H9 (cell line): ENCODE measurements at regions not wholly inside any gene's neighbourhood (a gene's known extent, or its start where the extent isn't known, plus 50 kb on each side); places are given as distances from the start of the nearest gene placed in this dataset.
A peak's percentile ranks its signal among the peaks of the same experiment; 100 is the strongest.

ENCODE experiments used
- DNase-seq: peaks from one replicate; pipeline ENCODE4 v3.0.0-alpha.2; 2017
- H2AFZ ChIP-seq: one replicate; pipeline ENCODE4 v1.6.1; 2013; ENCODE audit warnings: mild to moderate bottlenecking, low read length, control low read depth, moderate library complexity
- H2AK5ac ChIP-seq: 2 replicates; pipeline ENCODE4 v1.6.1; 2013; ENCODE audit warnings: low read length, control low read depth, mixed read lengths; ENCODE audit not compliant: insufficient read length
- H2BK120ac ChIP-seq: one replicate; pipeline ENCODE4 v1.6.1; 2013; ENCODE audit warnings: low read depth, mild to moderate bottlenecking, low read length, control low read depth, inconsistent platforms; ENCODE audit not compliant: poor library complexity, severe bottlenecking
- H2BK12ac ChIP-seq: 2 replicates; pipeline ENCODE4 v1.6.1; 2013; ENCODE audit warnings: low read length, control low read depth, mixed read lengths, low read depth; ENCODE audit not compliant: insufficient read length
- H2BK15ac ChIP-seq: 2 replicates; pipeline ENCODE4 v1.6.1; 2013; ENCODE audit warnings: low read depth, low read length, control low read depth
- H2BK20ac ChIP-seq: one replicate; pipeline ENCODE4 v1.6.1; 2013; ENCODE audit warnings: low read depth, mild to moderate bottlenecking, low read length, control low read depth, inconsistent platforms; ENCODE audit not compliant: poor library complexity, severe bottlenecking
- H2BK5ac ChIP-seq: 2 replicates; pipeline ENCODE4 v1.6.1; 2013; ENCODE audit warnings: low read length, control low read depth, mixed read lengths; ENCODE audit not compliant: insufficient read length
- H3K14ac ChIP-seq: 2 replicates; pipeline ENCODE4 v1.6.1; 2013; ENCODE audit warnings: low read length, control low read depth; ENCODE audit not compliant: insufficient read depth
- H3K18ac ChIP-seq: 2 replicates; pipeline ENCODE4 v1.6.1; 2013; ENCODE audit warnings: low read depth, mild to moderate bottlenecking, mixed read lengths, low read length, control low read depth; ENCODE audit not compliant: insufficient read length
- H3K23ac ChIP-seq: 2 replicates; pipeline ENCODE4 v1.6.1; 2013; ENCODE audit warnings: low read length, control low read depth, mixed read lengths, low read depth; ENCODE audit not compliant: insufficient read length
- H3K23me2 ChIP-seq: 2 replicates; pipeline ENCODE4 v1.6.1; 2013; ENCODE audit warnings: low read depth, mild to moderate bottlenecking, mixed read lengths, low read length, control low read depth; ENCODE audit not compliant: insufficient read length, poor library complexity, severe bottlenecking
- H3K27ac ChIP-seq: 2 replicates; pipeline ENCODE4 v1.5.1; 2013; ENCODE audit warnings: low read length, control low read depth, mixed read lengths, low read depth; ENCODE audit not compliant: insufficient read length
- H3K27me3 ChIP-seq: 2 replicates; pipeline ENCODE4 v1.6.1; 2013; ENCODE audit warnings: low read length, control low read depth, inconsistent platforms; ENCODE audit not compliant: insufficient read depth
- H3K4ac ChIP-seq: 2 replicates; pipeline ENCODE4 v1.6.1; 2013; ENCODE audit warnings: low read depth, mild to moderate bottlenecking, control low read depth, inconsistent platforms, low read length, moderate library complexity
- H3K4me1 ChIP-seq: 2 replicates; pipeline ENCODE4 v1.6.1; 2013; ENCODE audit warnings: low read length, control low read depth, inconsistent platforms; ENCODE audit not compliant: insufficient read depth
- H3K4me2 ChIP-seq: 2 replicates; pipeline ENCODE4 v1.6.1; 2013; ENCODE audit warnings: low read length, control low read depth, mixed read lengths; ENCODE audit not compliant: insufficient read length, insufficient read depth
- H3K56ac ChIP-seq: 2 replicates; pipeline ENCODE4 v1.6.1; 2013; ENCODE audit warnings: low read depth, mild to moderate bottlenecking, mixed read lengths, low read length, control low read depth; ENCODE audit not compliant: insufficient read length
- H3K79me1 ChIP-seq: 2 replicates; pipeline ENCODE4 v1.6.1; 2013; ENCODE audit warnings: low read depth, mild to moderate bottlenecking, moderate library complexity, low read length, control low read depth, inconsistent platforms; ENCODE audit not compliant: insufficient read depth, poor library complexity, severe bottlenecking
- H3K79me2 ChIP-seq: 2 replicates; pipeline ENCODE4 v1.6.1; 2013; ENCODE audit warnings: low read length, control low read depth, inconsistent platforms; ENCODE audit not compliant: insufficient read depth
- H3K9ac ChIP-seq: 2 replicates; pipeline ENCODE4 v1.6.1; 2013; ENCODE audit warnings: low read length, control low read depth, mixed read lengths; ENCODE audit not compliant: insufficient read length; ENCODE audit errors: extremely low read depth
- H3K9me3 ChIP-seq: one replicate; pipeline ENCODE4 v1.6.1; 2013; ENCODE audit warnings: low read depth, low read length, inconsistent platforms; ENCODE audit not compliant: control insufficient read depth
- H3T11ph ChIP-seq: one replicate; pipeline ENCODE4 v1.6.1; 2013; ENCODE audit warnings: mild to moderate bottlenecking, low read length, control low read depth, inconsistent platforms
- H4K20me1 ChIP-seq: one replicate; pipeline ENCODE4 v1.6.1; 2013; ENCODE audit not compliant: control insufficient read depth, insufficient read length, insufficient read depth
- H4K5ac ChIP-seq: 2 replicates; pipeline ENCODE4 v1.6.1; 2013; ENCODE audit warnings: low read depth, mild to moderate bottlenecking, mixed read lengths, low read length, control low read depth; ENCODE audit not compliant: insufficient read length
- H4K8ac ChIP-seq: replicated peaks from 2 replicates; pipeline ENCODE4 v1.6.1; 2013; ENCODE audit warnings: low read length, control low read depth, mixed read lengths, low read depth; ENCODE audit not compliant: insufficient read length
- H4K91ac ChIP-seq: 2 replicates; pipeline ENCODE4 v1.6.1; 2013; ENCODE audit warnings: low read depth, mild to moderate bottlenecking, moderate library complexity, mixed read lengths, low read length, control low read depth; ENCODE audit not compliant: insufficient read length
- H3K27ac Mint-ChIP-seq, 3 experiments: 2 replicates in 2 of 3; 3 replicates in 1 of 3; pipeline ENCODE4 v1.8.0; 2020 to 2021; ENCODE audit warnings: mixed read lengths in 3 of 3, mild to moderate bottlenecking in 1 of 3, moderate library complexity in 1 of 3
- H3K27me3 Mint-ChIP-seq: 2 replicates; pipeline ENCODE4 v1.8.0; 2021; ENCODE audit warnings: low read depth, mild to moderate bottlenecking, moderate library complexity, mixed read lengths
- H3K36me3 Mint-ChIP-seq, 3 experiments: 2 replicates in 2 of 3; 3 replicates in 1 of 3; pipeline ENCODE4 v1.8.0; 2020 to 2021; ENCODE audit warnings: low read depth in 3 of 3, mixed read lengths in 3 of 3; ENCODE audit not compliant: insufficient read depth in 1 of 3
- H3K4me1 Mint-ChIP-seq, 2 experiments: 2 replicates each; pipeline ENCODE4 v1.8.0; 2020; ENCODE audit warnings: mixed read lengths in 2 of 2
- H3K4me3 Mint-ChIP-seq, 2 experiments: 2 replicates in 1 of 2; 3 replicates in 1 of 2; pipeline ENCODE4 v1.8.0; 2020 to 2021; ENCODE audit warnings: mild to moderate bottlenecking in 2 of 2, mixed read lengths in 2 of 2, moderate library complexity in 1 of 2
- H3K9me3 Mint-ChIP-seq, 2 experiments: 2 replicates in 1 of 2; 3 replicates in 1 of 2; pipeline ENCODE4 v1.8.0; 2020; ENCODE audit warnings: mild to moderate bottlenecking in 2 of 2, mixed read lengths in 2 of 2, moderate library complexity in 1 of 2
- CTCF ChIP-seq: fragments of 200-600 bp; sonication (generic); conservative IDR thresholded peaks from 3 replicates; pipeline ENCODE4 v1.8.0; 2021; ENCODE audit warnings: antibody characterized with exemption, mild to moderate bottlenecking
- WGBS: extraction: QIAGEN DNeasy Blood & Tissue Kit; methylation state at CpG from one replicate; pipeline ENCODE4 v1.1.7; 2013; ENCODE audit warnings: missing lambda C conversion rate, low lambda C conversion rate, mixed read lengths; ENCODE audit not compliant: insufficient read length; ENCODE audit errors: extremely low coverage; 5-methylcytosine and 5-hydroxymethylcytosine counted together

- Histone ChIP-seq H3K79me1 (no peaks in the 10 kb centered on the region), H2BK120ac (no peak overlapping the region), H4K91ac (no peak overlapping the region), H2BK20ac (no peak overlapping the region), H3K4me2 (no peak overlapping the region), H3K18ac (no peak overlapping the region), H4K20me1 (no peaks in the 10 kb centered on the region), H3K4ac (no peak overlapping the region), H3K23me2 (no peaks in the 10 kb centered on the region), H3K4me1 (peaks cover 2% of the 10 kb centered on the region; the same call in 1 of the 2 replicates), H3K56ac (no peak overlapping the region), H3K27ac (no peak overlapping the region), H4K8ac (no peak overlapping the region), H2BK12ac (no peak overlapping the region), H3K23ac (no peak overlapping the region), H3K14ac (no peak overlapping the region), H4K5ac (no peak overlapping the region), H3K9ac (no peak overlapping the region), H3K79me2 (no peaks in the 10 kb centered on the region), H2AFZ (no peak overlapping the region), H2BK15ac (no peak overlapping the region), H3K27me3 (no peaks in the 10 kb centered on the region), H2AK5ac (no peak overlapping the region), H2BK5ac (no peak overlapping the region), H3T11ph (no peak overlapping the region), H3K9me3 (no peaks in the 10 kb centered on the region)
- H3K9me3 Mint-ChIP-seq, result no peaks in the 10 kb centered on the region
- TF ChIP-seq CTCF, result peak; percentile 86
- no peaks in the 10 kb centered on the region for H3K36me3 Mint-ChIP-seq
- no CpG with 5 or more reads among the region's 2 CpGs for WGBS
- H3K4me3 Mint-ChIP-seq, result no peak overlapping the region
- peak; percentile 59 for DNase-seq
- H3K27ac Mint-ChIP-seq, result no peak overlapping the region
- peaks cover 15 to 22% of the 10 kb centered on the region in 2 experiments for H3K4me1 Mint-ChIP-seq
- H3K27me3 Mint-ChIP-seq, result no peaks in the 10 kb centered on the region
Observed at GRCh38 chr2:137865954-137866540, 98.2 kb upstream of the HNMT start.
